ENCODE measurements at regions not wholly inside any gene's neighbourhood (a gene's known extent, or its start where the extent isn't known, plus 50 kb on each side); places are given as distances from the start of the nearest gene placed in this dataset.

GRCh38 chr2:220152281-220152935 lies 525.0 kb downstream of the SLC4A3 start:
- Histone ChIP-seq H3K36me3 (no peaks in the 10 kb centered on the region), H3K4me1 (no peaks in the 10 kb centered on the region), H3K27ac (no peak overlapping the region), H3K9me3 (no peaks in the 10 kb centered on the region), H3K4me3 (no peak overlapping the region), H3K27me3 (replicated peaks in 1 of 7) (no peaks in the 10 kb centered on the region)
- DNase-seq = no peak
- WGBS, 5 donors = 49 to 68% (median 65%) methylated on average over 4 of the region's 4 CpGs
- intact Hi-C loops (cut with DNase I; ENCODE audit: low total_unique reads) = no loop called here
- no peak for TF ChIP-seq POLR2AphosphoS5 (IDR thresholded peaks at IDR 0.05)
- TF ChIP-seq POLR2A (IDR thresholded peaks at IDR 0.05) = no peak
- no peak for TF ChIP-seq CTCF (IDR thresholded peaks at IDR 0.05 in 8 of 11, conservative IDR thresholded peaks at IDR 0.05 in 3 of 11)

GRCh38 chr2:220153118-220153517 lies 525.7 kb downstream of the SLC4A3 start:
- no peak overlapping the region for H3K27ac ChIP-seq
- H3K4me3 ChIP-seq = no peak overlapping the region
- intact Hi-C loops (cut with DNase I; ENCODE audit: low total_unique reads) = no loop called here
- no peaks in the 10 kb centered on the region for H3K27me3 ChIP-seq (replicated peaks in 1 of 7)
- H3K9me3 ChIP-seq = no peaks in the 10 kb centered on the region
- H3K36me3 ChIP-seq = no peaks in the 10 kb centered on the region
- H3K4me1 ChIP-seq = no peaks in the 10 kb centered on the region
- no peak for DNase-seq
- WGBS, 5 donors = 87 to 92% (median 90%) methylated on average over 4 of the region's 4 CpGs
- TF ChIP-seq CTCF (IDR thresholded peaks at IDR 0.05 in 8 of 11, conservative IDR thresholded peaks at IDR 0.05 in 3 of 11) = no peak

- H3K4me3 ChIP-seq = no peak overlapping the region
- H3K27ac ChIP-seq = no peak overlapping the region
- no peaks in the 10 kb centered on the region for H3K36me3 ChIP-seq
- H3K9me3 ChIP-seq = no peaks in the 10 kb centered on the region
- intact Hi-C loops (cut with DNase I; ENCODE audit: low total_unique reads) = no loop called here
- H3K27me3 ChIP-seq (replicated peaks in 1 of 7) = no peaks in the 10 kb centered on the region
- no peak for DNase-seq
- H3K4me1 ChIP-seq = no peaks in the 10 kb centered on the region
- TF ChIP-seq CTCF (IDR thresholded peaks at IDR 0.05 in 8 of 11, conservative IDR thresholded peaks at IDR 0.05 in 3 of 11) (no peak), POLR2AphosphoS5 (IDR thresholded peaks at IDR 0.05) (no peak), POLR2A (IDR thresholded peaks at IDR 0.05) (no peak)
- 22 to 36% (median 30%) methylated on average over 1 of the region's 1 CpG for WGBS, 5 donors
These were observed 526.9 kb downstream of the SLC4A3 start for GRCh38 chr2:220154304-220154703.

GRCh38 chr2:220157312-220157711 lies 529.9 kb downstream of the SLC4A3 start:
- TF ChIP-seq POLR2AphosphoS5 (IDR thresholded peaks at IDR 0.05) = no peak
- TF ChIP-seq CTCF (IDR thresholded peaks at IDR 0.05 in 8 of 11, conservative IDR thresholded peaks at IDR 0.05 in 3 of 11) = no peak
- no peak for TF ChIP-seq POLR2A (IDR thresholded peaks at IDR 0.05)
- no peak overlapping the region for H3K27ac ChIP-seq
- no peaks in the 10 kb centered on the region for H3K36me3 ChIP-seq
- 68 to 90% (median 88%) methylated on average over 3 of the region's 3 CpGs for WGBS, 5 donors
- no peak overlapping the region for H3K4me3 ChIP-seq
- no peak for DNase-seq
- peaks cover 0 to 5% (median 0%) of the 10 kb centered on the region in 8 donors for H3K9me3 ChIP-seq
- intact Hi-C loops (cut with DNase I; ENCODE audit: low total_unique reads) = no loop called here
- H3K4me1 ChIP-seq = no peaks in the 10 kb centered on the region
- no peaks in the 10 kb centered on the region for H3K27me3 ChIP-seq (replicated peaks in 1 of 7)
